GM18951 (cell line): ENCODE measurements at regions not wholly inside any gene's neighbourhood (a gene's known extent, or its start where the extent isn't known, plus 50 kb on each side); places are given as distances from the start of the nearest gene placed in this dataset.

Experiments
- POLR2A ChIP-seq: IDR thresholded peaks from 4 replicates; pipeline ENCODE4 v1.6.1; 2011; ENCODE audit warnings: mild to moderate bottlenecking; ENCODE audit not compliant: insufficient read length, insufficient read depth; ENCODE audit errors: extremely low read depth
- in situ Hi-C: fragments of 300-500 bp; cut with MboI; formaldehyde crosslinking; loops from one replicate; pipeline ENCODE4 v1.12.0; 2022; ENCODE audit warnings: low sequenced_read_pairs, mixed read lengths, inconsistent platforms; ENCODE audit not compliant: unreplicated experiment

DNA sequence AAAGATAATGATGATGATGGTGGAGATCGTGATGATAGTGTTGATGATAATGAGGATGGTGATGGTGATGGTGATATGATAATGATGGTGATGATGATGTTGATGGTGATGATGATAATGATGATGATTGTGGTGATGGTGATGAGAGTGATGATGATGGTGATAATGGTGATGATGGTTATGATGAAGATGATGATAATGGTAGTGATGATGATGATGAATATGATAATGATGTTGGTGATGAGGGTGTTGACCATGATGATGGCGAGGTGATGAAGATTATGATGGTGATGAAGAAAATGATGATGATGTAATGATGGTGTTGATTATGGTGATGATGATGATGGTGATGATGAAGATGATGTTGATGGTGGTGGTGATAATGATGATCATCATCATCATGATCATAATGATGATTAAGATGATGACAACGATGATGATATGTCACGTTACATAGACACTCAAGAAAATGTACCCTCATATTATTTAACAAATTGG lies 1106.4 kb downstream of the NLGN4X start:
- no peak for TF ChIP-seq POLR2A
- in situ Hi-C loops: no loop called here

DNA sequence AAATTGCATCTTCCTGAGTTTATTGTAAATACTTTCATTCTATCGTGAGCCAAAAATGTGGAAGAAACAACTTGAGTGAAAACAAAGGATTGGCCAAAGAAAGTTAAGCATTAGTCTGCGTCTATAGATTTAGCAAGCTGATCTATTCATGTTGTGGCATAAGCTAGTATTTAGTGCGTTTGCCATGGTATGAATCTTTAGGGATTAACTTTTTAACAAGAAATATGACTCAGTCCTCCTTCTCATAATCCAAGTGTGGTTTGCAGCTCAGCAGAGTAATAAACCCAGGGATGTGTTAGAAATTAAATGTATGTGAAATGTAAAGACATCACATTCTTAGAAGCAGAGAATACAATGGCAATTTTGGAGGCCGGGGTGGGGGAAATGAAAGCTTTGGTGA lies 1110.9 kb downstream of the NLGN4X start:
- in situ Hi-C loops: no loop called here
- no peak for TF ChIP-seq POLR2A

DNA sequence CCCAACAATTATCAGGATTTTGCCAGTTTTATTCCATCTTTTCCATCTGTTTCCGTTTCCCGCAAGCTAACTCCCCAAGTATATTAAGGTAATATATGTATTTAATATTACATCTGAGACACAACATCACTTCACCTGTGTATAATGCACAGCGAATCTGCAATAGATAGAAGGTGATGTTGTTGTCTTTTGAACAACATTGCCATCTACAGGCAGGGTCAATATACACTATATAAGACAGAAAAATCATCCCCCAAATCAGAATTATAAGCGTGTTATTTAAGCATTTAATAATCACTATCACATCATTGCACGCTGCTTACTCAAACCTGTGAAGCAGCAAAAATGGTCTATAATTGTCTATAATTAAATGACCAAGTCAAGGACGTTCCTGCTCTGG lies 1115.5 kb downstream of the NLGN4X start:
- TF ChIP-seq POLR2A: no peak
- in situ Hi-C loops: no loop called here

DNA sequence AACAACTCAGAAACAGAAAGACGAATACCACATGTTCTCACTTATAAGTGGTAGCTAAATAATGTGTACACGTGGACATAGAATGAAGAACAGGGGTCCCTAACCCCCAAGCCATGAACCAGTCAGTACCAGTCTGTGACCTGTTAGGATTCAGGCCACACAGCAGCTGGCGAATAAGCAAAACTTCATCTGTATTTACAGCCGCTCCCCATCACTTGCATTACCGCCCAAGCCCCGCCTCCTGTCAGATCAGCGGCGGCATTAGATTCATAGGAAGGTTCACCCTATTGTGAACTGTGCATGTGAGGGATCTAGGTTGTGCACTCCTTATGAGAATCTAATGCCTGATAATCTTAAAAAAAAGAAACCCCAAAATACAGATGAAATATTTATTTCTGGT lies 1128.7 kb downstream of the NLGN4X start:
- in situ Hi-C loops: no loop called here

DNA sequence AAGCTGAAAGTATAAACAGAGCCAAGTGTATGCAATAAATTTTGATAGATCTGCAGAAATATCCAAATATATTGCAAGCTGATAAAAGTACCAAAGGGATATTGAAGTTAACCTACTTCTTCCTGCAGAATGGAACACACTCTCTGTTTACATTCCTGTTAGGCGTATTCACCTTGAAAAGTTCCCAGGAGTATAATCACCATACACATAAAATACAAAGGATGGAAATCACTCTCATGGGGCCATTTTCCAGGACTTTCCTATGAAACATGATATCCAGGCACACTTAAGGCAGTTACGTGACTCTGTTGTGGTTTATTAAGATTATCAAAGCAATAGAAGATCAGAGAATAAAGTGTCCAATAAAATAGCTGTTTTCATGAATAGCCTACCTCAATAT lies 1142.3 kb downstream of the NLGN4X start:
- in situ Hi-C loops: no loop called here
- TF ChIP-seq POLR2A: no peak

More for the DNA sequence above, 1128.7 kb downstream of the NLGN4X start:
- TF ChIP-seq POLR2A: no peak

DNA sequence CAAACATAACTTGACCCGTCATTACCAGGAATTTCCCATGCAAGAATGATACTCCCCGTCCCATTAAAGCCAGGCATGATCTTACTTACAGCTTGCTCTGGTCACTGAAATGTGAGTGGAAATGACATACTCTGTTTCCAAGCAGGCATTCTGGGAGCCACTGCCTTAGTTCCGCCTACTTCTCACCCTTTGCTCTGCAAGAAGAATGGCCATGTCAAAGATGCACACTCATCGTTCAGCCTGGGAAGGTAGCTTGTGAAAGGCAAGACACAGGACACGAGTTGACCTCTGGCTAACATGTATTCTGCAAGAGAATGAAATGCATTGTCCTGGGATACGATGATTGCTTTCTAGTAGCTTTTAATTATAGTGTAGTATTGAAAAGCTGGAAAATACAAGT lies 1144.4 kb downstream of the NLGN4X start:
- in situ Hi-C loops: no loop called here
- TF ChIP-seq POLR2A: no peak

DNA sequence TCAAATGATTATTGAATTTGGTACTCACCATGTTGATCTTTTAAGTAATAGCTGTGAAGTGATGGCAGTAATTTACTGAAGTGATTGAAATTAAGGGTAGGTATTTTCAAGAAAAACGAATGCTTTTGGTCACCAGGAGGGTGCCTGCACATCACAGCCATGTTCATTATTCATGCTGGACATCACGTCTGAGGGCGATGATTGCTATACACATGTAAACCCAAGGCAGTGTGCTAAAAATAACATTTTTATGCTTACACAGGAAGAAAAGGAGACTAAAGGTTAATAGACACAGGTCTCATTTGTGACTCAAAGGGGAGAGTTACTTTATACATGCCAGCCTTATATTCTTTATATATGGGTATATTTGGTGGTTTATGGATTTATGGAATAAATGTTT lies 1146.0 kb downstream of the NLGN4X start:
- in situ Hi-C loops: no loop called here
- no peak for TF ChIP-seq POLR2A

DNA sequence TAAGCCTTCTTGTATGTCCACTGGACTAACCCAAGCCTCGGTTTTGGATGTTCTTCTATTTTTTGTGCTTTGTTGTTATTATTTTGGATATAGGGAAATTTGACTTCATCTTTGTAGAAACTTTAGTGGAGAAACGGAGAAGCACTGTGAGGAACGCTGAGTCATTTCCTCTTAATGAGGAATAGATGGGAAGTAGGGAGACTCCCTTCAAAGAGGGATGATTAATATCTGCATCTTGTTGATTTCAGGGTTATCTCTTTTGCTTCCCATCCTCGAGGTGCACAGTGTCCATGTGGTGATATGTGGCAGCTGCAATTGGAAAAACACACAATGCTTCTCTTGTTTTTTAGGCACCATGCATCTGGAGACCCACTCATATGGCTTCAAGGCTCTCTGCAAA lies 1147.9 kb downstream of the NLGN4X start:
- no peak for TF ChIP-seq POLR2A
- in situ Hi-C loops: no loop called here

DNA sequence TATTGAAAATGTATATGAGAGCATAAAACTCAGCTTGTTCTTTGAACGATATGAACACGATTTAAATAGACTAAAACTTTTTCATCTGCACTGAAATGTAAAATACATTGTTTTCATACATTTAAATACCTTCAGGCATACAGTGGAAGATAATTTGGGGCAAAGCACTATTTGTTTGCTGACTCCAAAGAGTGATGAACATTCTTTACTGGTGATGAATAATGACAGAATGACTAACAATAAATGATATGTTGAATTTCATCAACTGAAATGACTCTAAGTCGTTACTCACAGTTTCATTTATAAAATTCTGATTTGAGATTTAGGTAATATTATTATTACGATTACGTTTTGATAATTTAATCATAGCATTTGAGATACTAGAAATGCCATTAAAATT lies 1160.1 kb downstream of the NLGN4X start:
- no peak for TF ChIP-seq POLR2A
- in situ Hi-C loops: no loop called here

DNA sequence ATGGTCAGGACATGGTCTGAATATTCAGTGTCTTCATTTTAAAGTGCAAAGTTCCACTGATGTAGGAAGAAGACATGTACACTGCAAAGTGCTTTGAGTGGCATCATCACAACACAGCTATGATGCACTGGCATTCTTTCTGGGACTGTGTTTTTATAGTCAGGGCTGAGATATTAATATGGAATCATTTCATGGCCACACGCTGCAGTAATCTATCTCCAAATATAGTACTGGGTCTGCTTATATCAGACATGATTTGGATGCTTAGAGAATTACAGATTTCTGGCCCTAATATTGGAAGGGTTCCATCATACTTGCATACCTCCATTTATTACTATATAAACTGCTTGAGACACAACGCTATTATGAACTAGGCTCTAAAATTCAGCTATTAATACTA lies 1170.9 kb downstream of the NLGN4X start:
- in situ Hi-C loops: no loop called here
- no peak for TF ChIP-seq POLR2A

DNA sequence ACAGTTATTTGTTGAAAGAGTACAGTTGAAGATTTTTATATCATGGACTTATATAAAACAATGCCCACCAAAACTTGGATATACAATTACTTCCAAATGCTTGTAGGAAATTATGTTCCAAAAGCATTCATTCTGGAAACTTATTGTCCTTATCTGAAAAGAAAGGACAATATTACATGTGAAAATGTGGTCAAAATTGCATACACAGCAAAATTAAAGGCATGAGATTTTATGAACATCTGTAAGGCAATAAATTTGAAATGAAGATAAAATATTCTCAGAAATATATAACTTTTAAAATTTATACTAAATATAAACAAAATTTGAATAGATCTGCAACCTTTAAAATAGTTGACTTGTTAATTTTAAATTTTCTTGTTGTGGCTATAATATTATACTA lies 1173.8 kb downstream of the NLGN4X start:
- in situ Hi-C loops: no loop called here

DNA sequence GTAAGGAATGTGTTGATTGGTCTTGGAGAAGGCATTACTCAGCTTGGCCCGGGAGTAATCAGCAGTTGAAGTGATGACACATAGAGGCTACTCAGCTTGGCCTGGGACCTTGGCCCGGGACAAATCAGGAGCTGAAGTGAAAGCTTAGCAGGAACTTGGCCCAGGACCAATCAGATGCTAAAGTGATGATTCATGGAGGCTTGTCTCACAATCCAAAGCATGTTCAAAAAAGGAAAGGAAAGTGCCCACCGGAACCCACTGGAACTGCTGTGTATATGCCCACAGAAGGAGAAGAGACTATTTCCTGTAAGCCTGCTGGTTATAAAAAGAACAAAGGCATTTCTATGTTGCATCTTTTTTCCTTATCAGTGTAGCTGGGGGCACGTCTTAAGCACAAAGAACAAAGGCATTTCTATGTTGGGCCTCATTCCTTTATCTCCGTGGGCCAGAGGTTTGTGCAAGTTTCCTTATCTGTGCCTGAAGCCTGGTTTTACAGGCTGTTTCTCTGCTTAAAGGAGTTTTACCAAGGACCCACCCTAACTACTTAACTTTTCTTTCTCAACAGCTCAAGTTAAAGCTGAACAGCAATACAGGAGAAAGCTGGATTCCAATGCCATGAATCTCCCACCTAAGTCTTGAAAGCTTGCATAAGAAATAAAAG lies 1176.7 kb downstream of the NLGN4X start:
- no peak for TF ChIP-seq POLR2A
- in situ Hi-C loops: no loop called here

More for the DNA sequence above, 1173.8 kb downstream of the NLGN4X start:
- TF ChIP-seq POLR2A: no peak

DNA sequence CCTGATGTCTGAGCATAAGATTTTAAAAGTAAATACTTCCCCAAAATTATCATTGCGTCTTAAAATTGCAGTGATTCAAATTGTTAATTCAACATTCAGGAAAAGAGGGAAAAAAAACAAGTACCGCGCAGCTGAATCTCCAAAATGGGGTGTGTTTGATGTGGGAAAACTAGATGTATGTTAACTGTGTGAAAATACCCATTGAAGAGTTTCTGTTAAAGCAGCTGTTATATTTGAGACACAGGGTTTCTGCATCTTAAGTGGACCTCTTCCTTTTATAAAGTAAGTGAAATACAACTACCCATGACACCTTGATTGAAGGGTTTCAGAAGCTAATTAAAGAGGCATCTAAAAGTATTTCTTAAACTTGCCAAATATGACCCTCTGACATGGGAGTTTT lies 1186.1 kb downstream of the NLGN4X start:
- TF ChIP-seq POLR2A: no peak
- in situ Hi-C loops: no loop called here

DNA sequence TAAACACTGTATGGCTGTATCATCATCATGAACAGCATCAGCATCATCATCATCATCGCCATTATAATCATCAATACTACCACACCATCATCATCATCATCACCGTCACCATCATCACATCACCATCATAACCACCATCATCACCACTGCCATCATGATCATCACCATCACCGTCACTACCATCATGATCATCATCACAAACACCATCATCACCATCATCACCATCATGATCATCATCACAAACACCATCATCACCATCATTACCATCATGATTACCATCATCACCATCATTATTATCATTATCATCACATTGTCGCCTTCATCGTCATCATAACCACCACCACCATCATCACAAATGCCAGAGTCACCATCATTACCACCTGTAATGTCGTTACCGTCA lies 1196.9 kb downstream of the NLGN4X start:
- in situ Hi-C loops: no loop called here
- no peak for TF ChIP-seq POLR2A

DNA sequence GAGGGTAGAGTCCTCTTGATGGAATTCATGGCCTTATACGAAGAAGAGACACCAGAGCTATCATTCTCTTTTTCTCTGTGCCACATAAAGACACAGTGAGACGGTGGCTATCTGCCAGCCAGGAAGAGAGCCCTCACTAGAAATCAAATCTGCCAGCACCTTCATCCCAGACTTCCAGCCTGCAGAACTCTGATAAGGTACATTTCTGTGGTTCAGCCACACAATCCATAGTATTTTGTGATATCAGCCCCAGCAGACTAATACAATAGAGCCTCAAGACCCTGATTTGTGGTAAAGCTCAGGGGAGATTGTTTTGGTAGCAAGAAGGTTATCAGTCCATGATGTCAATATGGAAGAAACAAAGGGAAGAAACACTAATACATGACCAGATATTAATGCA lies 1213.2 kb downstream of the NLGN4X start:
- TF ChIP-seq POLR2A: no peak
- in situ Hi-C loops: no loop called here
